ENCODE measurements at regions not wholly inside any gene's neighbourhood (a gene's known extent, or its start where the extent isn't known, plus 50 kb on each side); places are given as distances from the start of the nearest gene placed in this dataset.

- H3K4me1 ChIP-seq (ENCODE audit: insufficient read depth, low read length, poor library complexity, severe bottlenecking) = no peaks in the 10 kb centered on the region
- no peak for TF ChIP-seq CTCF (conservative IDR thresholded peaks at IDR 0.05; ENCODE audit: low read length)
- no peak for TF ChIP-seq EZH2phosphoT487 (IDR thresholded peaks at IDR 0.05; ENCODE audit: borderline replicate concordance)
- H3K9me3 ChIP-seq (ENCODE audit: insufficient read depth, low read depth, low read length) = no peaks in the 10 kb centered on the region
- H3K9me2 ChIP-seq (replicated peaks; ENCODE audit: low read depth, low read length) = no peaks in the 10 kb centered on the region
- H3K36me3 ChIP-seq (ENCODE audit: insufficient read depth, low read length) = no peaks in the 10 kb centered on the region
- no peaks in the 10 kb centered on the region for H3K79me2 ChIP-seq (ENCODE audit: insufficient read depth, low read length)
- H3K27me3 ChIP-seq (ENCODE audit: insufficient read depth, low read length, poor library complexity, severe bottlenecking) = no peaks in the 10 kb centered on the region
- no peaks in the 10 kb centered on the region for H4K20me1 ChIP-seq (ENCODE audit: insufficient read depth, low read length, poor library complexity, severe bottlenecking)
- no peak overlapping the region for H3K9ac ChIP-seq (ENCODE audit: low read depth, low read length, poor library complexity, severe bottlenecking)
- no peak overlapping the region for H3K4me3 ChIP-seq (ENCODE audit: low read length, poor library complexity, severe bottlenecking)
- H3K4me2 ChIP-seq (ENCODE audit: low read depth, low read length, poor library complexity, severe bottlenecking) = no peak overlapping the region
- no peak overlapping the region for H2AFZ ChIP-seq (ENCODE audit: low read length)
- H3F3A ChIP-seq (ENCODE audit: low read depth) = no peaks in the 10 kb centered on the region
Measured at GRCh38 chr4:158051401-158052235, 121.2 kb downstream of the GASK1B start.

DNA sequence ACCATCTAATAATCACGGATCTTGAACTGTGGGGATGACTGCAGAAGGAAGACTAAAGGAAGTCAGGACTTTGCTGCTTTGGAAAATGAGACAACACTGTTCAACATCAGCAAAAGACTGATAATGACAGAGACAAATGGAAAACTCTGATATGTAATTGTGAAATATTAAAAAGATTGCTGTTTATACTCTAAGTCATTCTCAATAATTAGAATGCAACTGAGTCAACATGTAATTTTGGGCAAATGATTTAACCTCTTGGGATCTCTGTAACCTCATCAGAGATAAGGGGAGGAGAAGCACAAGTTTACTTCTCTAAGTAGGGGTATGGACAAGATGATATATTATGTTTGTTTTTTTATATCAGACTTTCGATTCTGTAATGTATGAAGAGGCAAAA lies 121.9 kb downstream of the GASK1B start:
- H3K9ac ChIP-seq (ENCODE audit: low read depth, low read length, poor library complexity, severe bottlenecking) = no peak overlapping the region
- H3K4me3 ChIP-seq (ENCODE audit: low read length, poor library complexity, severe bottlenecking) = no peak overlapping the region
- no peaks in the 10 kb centered on the region for H3K4me1 ChIP-seq (ENCODE audit: insufficient read depth, low read length, poor library complexity, severe bottlenecking)
- H3F3A ChIP-seq (ENCODE audit: low read depth) = no peaks in the 10 kb centered on the region
- no peak overlapping the region for H3K4me2 ChIP-seq (ENCODE audit: low read depth, low read length, poor library complexity, severe bottlenecking)
- TF ChIP-seq EZH2phosphoT487 (IDR thresholded peaks at IDR 0.05; ENCODE audit: borderline replicate concordance) (no peak), CTCF (conservative IDR thresholded peaks at IDR 0.05; ENCODE audit: low read length) (no peak)
- no peaks in the 10 kb centered on the region for H4K20me1 ChIP-seq (ENCODE audit: insufficient read depth, low read length, poor library complexity, severe bottlenecking)
- no peak overlapping the region for H2AFZ ChIP-seq (ENCODE audit: low read length)
- H3K27me3 ChIP-seq (ENCODE audit: insufficient read depth, low read length, poor library complexity, severe bottlenecking) = no peaks in the 10 kb centered on the region
- no peaks in the 10 kb centered on the region for H3K79me2 ChIP-seq (ENCODE audit: insufficient read depth, low read length)
- no peaks in the 10 kb centered on the region for H3K9me3 ChIP-seq (ENCODE audit: insufficient read depth, low read depth, low read length)
- H3K36me3 ChIP-seq (ENCODE audit: insufficient read depth, low read length) = no peaks in the 10 kb centered on the region
- H3K9me2 ChIP-seq (replicated peaks; ENCODE audit: low read depth, low read length) = no peaks in the 10 kb centered on the region

GRCh38 chr4:158046345-158046744 lies 126.5 kb downstream of the GASK1B start:
- Histone ChIP-seq H3K4me2 (ENCODE audit: low read depth, low read length, poor library complexity, severe bottlenecking) (no peak overlapping the region), H3K79me2 (ENCODE audit: insufficient read depth, low read length) (no peaks in the 10 kb centered on the region), H4K20me1 (ENCODE audit: insufficient read depth, low read length, poor library complexity, severe bottlenecking) (no peaks in the 10 kb centered on the region), H3K27me3 (ENCODE audit: insufficient read depth, low read length, poor library complexity, severe bottlenecking) (no peaks in the 10 kb centered on the region), H3K9me2 (replicated peaks; ENCODE audit: low read depth, low read length) (no peaks in the 10 kb centered on the region), H2AFZ (ENCODE audit: low read length) (no peak overlapping the region), H3K4me1 (ENCODE audit: insufficient read depth, low read length, poor library complexity, severe bottlenecking) (no peaks in the 10 kb centered on the region), H3F3A (ENCODE audit: low read depth) (no peaks in the 10 kb centered on the region), H3K9ac (ENCODE audit: low read depth, low read length, poor library complexity, severe bottlenecking) (no peak overlapping the region), H3K36me3 (ENCODE audit: insufficient read depth, low read length) (no peaks in the 10 kb centered on the region), H3K4me3 (ENCODE audit: low read length, poor library complexity, severe bottlenecking) (no peak overlapping the region), H3K9me3 (ENCODE audit: insufficient read depth, low read depth, low read length) (no peaks in the 10 kb centered on the region)
- TF ChIP-seq CTCF (conservative IDR thresholded peaks at IDR 0.05; ENCODE audit: low read length) (no peak), EZH2phosphoT487 (IDR thresholded peaks at IDR 0.05; ENCODE audit: borderline replicate concordance) (no peak)

All from Loucy (cell line).